C4-2B (cell line): ENCODE measurements at regions not wholly inside any gene's neighbourhood (a gene's known extent, or its start where the extent isn't known, plus 50 kb on each side); places are given as distances from the start of the nearest gene placed in this dataset.
A peak's percentile ranks its signal among the peaks of the same experiment; 100 is the strongest.

Experiments used
- H3K27ac ChIP-seq: fragments of 450-650 bp; 2 replicates; pipeline ENCODE4 v1.5.1; 2017
- CTCF ChIP-seq: fragments of 450-650 bp; conservative IDR thresholded peaks from 2 replicates; pipeline ENCODE4 v1.5.1; 2017; ENCODE audit warnings: mild to moderate bottlenecking
- ZFX ChIP-seq: fragments of 450-650 bp; IDR thresholded peaks from 2 replicates; pipeline ENCODE4 v1.6.1; 2017

- TF ChIP-seq CTCF (peak; percentile 74), ZFX (no peak)
- H3K27ac ChIP-seq: no peak overlapping the region
These were observed 319.9 kb upstream of the SALL3 start for GRCh38 chr18:78659748-78660147.

DNA sequence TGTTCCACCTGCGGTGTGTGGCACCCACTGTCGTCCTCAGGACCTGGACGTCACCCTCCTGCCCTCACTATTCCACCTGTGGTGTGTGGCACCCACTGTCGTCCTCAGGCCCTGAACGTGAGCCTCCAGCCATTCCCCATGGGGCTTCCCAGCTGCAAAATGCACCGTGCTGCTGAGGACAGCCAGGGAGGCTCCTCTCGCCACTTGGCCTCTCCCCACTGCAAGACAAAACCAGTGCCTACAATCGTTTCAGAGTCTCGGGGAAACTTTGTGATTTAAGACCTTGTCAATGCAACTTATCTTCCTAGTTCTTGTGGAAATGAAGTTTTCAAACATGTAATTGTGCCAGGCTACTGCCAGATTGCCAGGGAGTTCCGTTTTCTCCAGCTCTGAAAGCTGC lies 319.3 kb upstream of the SALL3 start:
- no peak overlapping the region for H3K27ac ChIP-seq
- TF ChIP-seq ZFX (no peak), CTCF (no peak)

GRCh38 chr18:78661316-78661715 lies 318.3 kb upstream of the SALL3 start:
- no peak overlapping the region for H3K27ac ChIP-seq
- TF ChIP-seq CTCF (no peak), ZFX (no peak)

DNA sequence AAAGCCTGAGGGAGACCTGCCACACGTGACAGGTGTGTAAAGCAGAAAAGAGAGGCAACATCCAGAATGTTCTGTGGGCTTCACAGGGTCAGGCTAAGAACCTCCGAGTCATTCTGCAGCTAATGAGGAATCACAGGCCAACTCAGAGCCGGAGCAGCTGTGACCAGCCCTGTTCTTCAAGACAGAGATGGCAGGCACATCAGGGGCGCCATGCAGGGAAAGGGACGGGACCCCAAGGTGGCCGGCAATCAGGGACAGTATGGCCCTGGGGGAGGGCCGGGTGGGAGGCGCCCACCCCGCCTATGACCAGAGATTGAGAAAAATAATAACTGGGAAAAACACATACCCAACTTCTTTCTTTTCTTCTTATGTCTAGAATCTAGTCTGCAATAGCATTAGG lies 316.7 kb upstream of the SALL3 start:
- no peak overlapping the region for H3K27ac ChIP-seq
- TF ChIP-seq ZFX (no peak), CTCF (no peak)

GRCh38 chr18:78664048-78664447 lies 315.6 kb upstream of the SALL3 start:
- no peak overlapping the region for H3K27ac ChIP-seq
- no peak for TF ChIP-seq CTCF
- no peak for TF ChIP-seq ZFX

GRCh38 chr18:78664848-78665247 lies 314.8 kb upstream of the SALL3 start:
- no peak for TF ChIP-seq CTCF
- no peak for TF ChIP-seq ZFX
- no peak overlapping the region for H3K27ac ChIP-seq

- no peak for TF ChIP-seq CTCF
- TF ChIP-seq ZFX: no peak
- H3K27ac ChIP-seq: no peak overlapping the region
These were observed 314.0 kb upstream of the SALL3 start for GRCh38 chr18:78665644-78666043.
